ENCODE measurements at regions not wholly inside any gene's neighbourhood (a gene's known extent, or its start where the extent isn't known, plus 50 kb on each side); places are given as distances from the start of the nearest gene placed in this dataset.

DNA sequence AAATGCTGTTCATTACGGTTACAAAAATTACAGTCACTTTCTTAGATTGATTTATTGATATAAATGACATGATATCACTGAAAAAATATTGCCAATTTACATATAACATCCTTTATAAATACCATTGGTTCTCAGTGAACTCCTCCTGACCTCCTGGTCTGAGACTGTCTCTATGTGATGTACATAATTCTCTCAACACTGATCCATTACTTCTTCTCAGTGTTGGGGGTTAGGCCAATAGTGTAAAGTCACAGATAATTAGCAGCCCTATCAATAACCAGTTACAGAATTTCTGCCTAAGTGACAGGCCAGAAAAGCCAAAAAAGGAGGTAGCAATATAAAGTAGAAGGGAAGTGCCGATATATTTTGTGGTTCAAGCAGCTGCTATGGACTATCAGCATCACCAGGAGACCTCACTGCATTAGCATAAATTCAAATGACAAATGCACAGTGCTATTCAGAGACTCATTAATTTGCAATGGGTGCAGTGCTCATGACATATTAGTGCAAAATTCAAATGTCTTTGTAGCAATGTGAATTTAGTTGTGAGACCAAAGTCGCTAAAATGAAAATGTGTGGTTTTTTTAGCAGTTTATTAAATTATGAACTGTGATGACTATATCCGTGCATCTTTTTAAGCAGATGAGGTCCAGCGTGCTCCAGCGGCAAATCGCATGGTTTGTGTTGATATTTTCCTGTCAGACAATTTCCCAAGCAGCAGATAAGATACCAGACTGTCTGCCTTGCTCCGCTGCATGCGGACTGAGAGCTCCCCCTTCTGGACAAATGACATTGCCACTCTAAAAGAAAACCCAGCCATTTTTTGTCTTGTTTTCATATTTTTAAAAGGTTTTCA is 144.6 kb downstream of the CETN3 start:
- peak; percentile 72 for DNase-seq (ENCODE audit: low read depth, low spot score)
- Histone ChIP-seq H3K79me2 (ENCODE audit: control insufficient read depth, insufficient read depth, low read length) (no peaks in the 10 kb centered on the region), H3K27me3 (ENCODE audit: control insufficient read depth in 2 of 2, insufficient read depth in 2 of 2, low read length in 2 of 2) (no peaks in the 10 kb centered on the region), H2AFZ (ENCODE audit: low read depth, low read length) (no peak overlapping the region), H3K4me2 (ENCODE audit: insufficient read depth, low read length) (no peak overlapping the region), H3K9me3 (replicated peaks; ENCODE audit: control insufficient read depth, insufficient read depth, low read length) (no peaks in the 10 kb centered on the region), H4K20me1 (replicated peaks; ENCODE audit: control insufficient read depth, extremely low read depth, insufficient read depth, low read length) (no peaks in the 10 kb centered on the region), H3K9ac (replicated peaks; ENCODE audit: extremely low read depth, insufficient read depth, low read length) (no peak overlapping the region), H3K27ac (ENCODE audit: insufficient read depth, low read depth, low read length) (no peak overlapping the region), H3K4me1 (ENCODE audit: control insufficient read depth, extremely low read depth, insufficient read depth, low read length) (no peaks in the 10 kb centered on the region), H3K9me1 (replicated peaks; ENCODE audit: control insufficient read depth, extremely low read depth, insufficient read depth, low read length) (no peaks in the 10 kb centered on the region), H3K36me3 (ENCODE audit: control insufficient read depth in 2 of 2, extremely low read depth in 1 of 2, insufficient read depth in 2 of 2, low read length in 2 of 2) (no peaks in the 10 kb centered on the region), H3K4me3 (replicated peaks in 1 of 3; ENCODE audit: insufficient read depth in 1 of 3, low read depth in 1 of 3, low read length in 3 of 3) (no peak overlapping the region)
- dilution Hi-C loops (cut with MboI; ENCODE audit: extremely low pct_ligation_motif_present, low sequenced_read_pairs) = no loop called here
- intact Hi-C loops (cut with micrococcal nuclease) = loop anchor here (1.0 to 10.0 kb wide), 7 partner anchors 122 to 1536 kb away; partner anchors contain the start of gene MEF2C
- FAIRE-seq = peak; percentile 79
- CTCF ChIA-PET = interaction anchor here (0.6 to 5.9 kb wide), 30 partner anchors 9 to 1569 kb away, joined by 3 to 175 read pairs (median 4); partner anchors contain the start of gene MEF2C
- TF ChIP-seq JUN (IDR thresholded peaks at IDR 0.05; ENCODE audit: borderline replicate concordance, insufficient read depth, insufficient read length, low read depth) = no peak
- TF ChIP-seq, protein P1, sequence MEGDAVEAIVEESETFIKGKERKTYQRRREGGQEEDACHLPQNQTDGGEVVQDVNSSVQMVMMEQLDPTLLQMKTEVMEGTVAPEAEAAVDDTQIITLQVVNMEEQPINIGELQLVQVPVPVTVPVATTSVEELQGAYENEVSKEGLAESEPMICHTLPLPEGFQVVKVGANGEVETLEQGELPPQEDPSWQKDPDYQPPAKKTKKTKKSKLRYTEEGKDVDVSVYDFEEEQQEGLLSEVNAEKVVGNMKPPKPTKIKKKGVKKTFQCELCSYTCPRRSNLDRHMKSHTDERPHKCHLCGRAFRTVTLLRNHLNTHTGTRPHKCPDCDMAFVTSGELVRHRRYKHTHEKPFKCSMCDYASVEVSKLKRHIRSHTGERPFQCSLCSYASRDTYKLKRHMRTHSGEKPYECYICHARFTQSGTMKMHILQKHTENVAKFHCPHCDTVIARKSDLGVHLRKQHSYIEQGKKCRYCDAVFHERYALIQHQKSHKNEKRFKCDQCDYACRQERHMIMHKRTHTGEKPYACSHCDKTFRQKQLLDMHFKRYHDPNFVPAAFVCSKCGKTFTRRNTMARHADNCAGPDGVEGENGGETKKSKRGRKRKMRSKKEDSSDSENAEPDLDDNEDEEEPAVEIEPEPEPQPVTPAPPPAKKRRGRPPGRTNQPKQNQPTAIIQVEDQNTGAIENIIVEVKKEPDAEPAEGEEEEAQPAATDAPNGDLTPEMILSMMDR (IDR thresholded peaks at IDR 0.05; ENCODE audit: extremely low read depth in 1 of 2, insufficient read depth in 1 of 2, low read depth in 1 of 2, low read length in 2 of 2) = peak; percentile 84 to 90
- POLR2A ChIA-PET = interaction anchor here (0.6 kb wide), 1 partner anchor 1536 kb away, joined by 3 read pairs; no protein-coding TSS in a partner anchor
- BruUV-seq (replicated peaks) = no TSS peak

All from endothelial cell of umbilical vein (primary cell).